ENCODE measurements at regions not wholly inside any gene's neighbourhood (a gene's known extent, or its start where the extent isn't known, plus 50 kb on each side); places are given as distances from the start of the nearest gene placed in this dataset.

DNA sequence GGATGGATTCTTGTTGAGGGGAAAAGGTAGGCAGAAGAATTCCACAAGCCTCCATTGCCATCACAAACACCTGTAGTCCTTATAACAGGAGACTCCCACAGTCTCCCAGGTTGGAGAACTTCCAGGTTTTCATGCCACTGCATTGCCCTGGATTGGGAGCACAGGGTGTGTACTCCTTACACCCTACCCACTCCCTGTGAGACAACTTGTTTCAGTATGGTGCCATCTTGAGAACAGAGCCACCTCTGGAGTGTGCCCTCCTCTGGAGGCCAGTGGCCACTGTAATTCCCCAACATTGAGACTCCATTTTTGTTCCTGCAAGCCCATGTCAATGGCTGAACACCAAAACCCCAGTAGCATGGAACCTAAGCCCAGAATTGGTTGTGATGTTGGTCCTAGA lies 123.5 kb upstream of the LAMA2 start:
- DNase-seq (ENCODE audit: low spot score), result no peak
- TF ChIP-seq CTCF (IDR thresholded peaks at IDR 0.05; ENCODE audit: poor library complexity, severe bottlenecking), result no peak
- no peaks in the 10 kb centered on the region for H3K4me1 ChIP-seq (ENCODE audit: insufficient read depth, poor library complexity, severe bottlenecking)
- H3K9me3 ChIP-seq (ENCODE audit: severe bottlenecking), result no peaks in the 10 kb centered on the region
- H3K27ac ChIP-seq (ENCODE audit: poor library complexity, severe bottlenecking), result no peak overlapping the region
- H3K27me3 ChIP-seq (ENCODE audit: insufficient read depth, poor library complexity, severe bottlenecking), result no peaks in the 10 kb centered on the region
- no peak overlapping the region for H3K4me3 ChIP-seq (ENCODE audit: severe bottlenecking)
- H3K36me3 ChIP-seq (ENCODE audit: low read depth), result no peaks in the 10 kb centered on the region
- no peak for ATAC-seq (ENCODE audit: low read depth)

DNA sequence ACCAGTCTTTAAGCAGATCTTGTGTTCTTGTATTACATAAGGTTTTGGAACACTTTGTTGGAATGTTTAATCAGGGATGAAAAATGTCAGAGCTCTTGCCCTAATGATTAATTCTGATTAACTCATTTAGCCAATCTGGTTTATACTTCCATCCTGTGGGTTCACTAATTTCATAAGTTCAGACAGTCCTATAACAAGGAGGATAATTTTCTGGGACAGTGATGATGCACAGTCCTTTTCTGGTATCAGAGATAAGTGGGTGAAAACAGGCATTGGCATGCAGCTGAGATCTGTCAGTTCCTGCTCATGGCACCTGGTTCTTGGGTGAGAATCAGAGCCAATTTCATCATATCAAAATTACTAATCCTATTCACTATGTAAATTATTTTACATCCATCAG lies 125.0 kb upstream of the LAMA2 start:
- H3K27ac ChIP-seq (ENCODE audit: poor library complexity, severe bottlenecking), result no peak overlapping the region
- H3K36me3 ChIP-seq (ENCODE audit: low read depth), result no peaks in the 10 kb centered on the region
- DNase-seq (ENCODE audit: low spot score) (no peak), ATAC-seq (ENCODE audit: low read depth) (peak; percentile 31; the same call in 2 of the 3 replicates)
- no peaks in the 10 kb centered on the region for H3K4me1 ChIP-seq (ENCODE audit: insufficient read depth, poor library complexity, severe bottlenecking)
- no peaks in the 10 kb centered on the region for H3K9me3 ChIP-seq (ENCODE audit: severe bottlenecking)
- no peak for TF ChIP-seq CTCF (IDR thresholded peaks at IDR 0.05; ENCODE audit: poor library complexity, severe bottlenecking)
- no peaks in the 10 kb centered on the region for H3K27me3 ChIP-seq (ENCODE audit: insufficient read depth, poor library complexity, severe bottlenecking)
- no peak overlapping the region for H3K4me3 ChIP-seq (ENCODE audit: severe bottlenecking)

GRCh38 chr6:128754658-128755256 lies 128.2 kb upstream of the LAMA2 start:
- no peak for TF ChIP-seq CTCF (IDR thresholded peaks at IDR 0.05; ENCODE audit: poor library complexity, severe bottlenecking)
- no peak for DNase-seq (ENCODE audit: low spot score)
- Histone ChIP-seq H3K4me3 (ENCODE audit: severe bottlenecking) (no peak overlapping the region), H3K4me1 (ENCODE audit: insufficient read depth, poor library complexity, severe bottlenecking) (no peaks in the 10 kb centered on the region), H3K36me3 (ENCODE audit: low read depth) (no peaks in the 10 kb centered on the region), H3K27ac (ENCODE audit: poor library complexity, severe bottlenecking) (no peak overlapping the region), H3K27me3 (ENCODE audit: insufficient read depth, poor library complexity, severe bottlenecking) (no peaks in the 10 kb centered on the region), H3K9me3 (ENCODE audit: severe bottlenecking) (no peaks in the 10 kb centered on the region)
- ATAC-seq (ENCODE audit: low read depth), result no peak

DNA sequence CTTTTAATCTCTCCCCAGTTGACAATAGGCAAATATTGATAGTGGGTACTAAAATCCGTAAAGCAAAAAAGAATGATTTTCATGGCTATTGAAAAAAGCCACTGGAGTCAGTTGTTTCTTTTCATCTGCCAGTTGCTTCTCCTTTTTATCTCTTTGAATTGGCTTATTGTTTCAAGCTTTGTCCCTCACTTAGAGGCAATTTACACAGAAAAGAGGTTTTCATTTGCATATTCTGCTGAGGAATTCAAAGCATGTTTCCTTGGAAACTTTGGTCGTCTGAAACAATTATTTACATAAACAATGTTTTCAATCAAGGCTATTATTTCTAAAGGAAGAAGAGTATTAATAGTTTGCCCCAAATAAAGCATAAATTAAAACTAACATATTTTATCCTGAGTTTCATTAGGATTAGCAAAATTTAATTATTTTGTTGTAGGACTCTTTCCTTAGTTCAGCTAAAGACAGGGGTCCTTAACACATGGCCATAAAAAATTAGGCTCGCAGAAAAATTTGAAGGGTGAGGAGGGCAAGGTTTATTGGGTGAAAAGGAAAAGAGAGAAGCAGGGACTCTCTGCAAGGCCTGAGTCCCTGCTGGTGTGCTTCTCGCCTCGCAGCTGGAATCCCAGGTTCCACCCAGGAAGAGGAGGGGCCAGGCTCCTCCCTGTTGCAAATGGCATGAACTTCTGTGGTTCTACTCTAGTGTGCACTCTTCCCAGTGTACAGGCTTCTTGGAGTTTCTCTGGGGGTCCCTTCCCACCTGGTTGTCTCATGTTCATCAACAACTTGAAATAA lies 138.8 kb upstream of the LAMA2 start:
- Histone ChIP-seq H3K27ac (ENCODE audit: poor library complexity, severe bottlenecking) (no peak overlapping the region), H3K36me3 (ENCODE audit: low read depth) (no peaks in the 10 kb centered on the region), H3K27me3 (ENCODE audit: insufficient read depth, poor library complexity, severe bottlenecking) (no peaks in the 10 kb centered on the region), H3K9me3 (ENCODE audit: severe bottlenecking) (no peaks in the 10 kb centered on the region), H3K4me3 (ENCODE audit: severe bottlenecking) (no peak overlapping the region), H3K4me1 (ENCODE audit: insufficient read depth, poor library complexity, severe bottlenecking) (no peaks in the 10 kb centered on the region)
- ATAC-seq (ENCODE audit: low read depth), result no peak
- no peak for TF ChIP-seq CTCF (IDR thresholded peaks at IDR 0.05; ENCODE audit: poor library complexity, severe bottlenecking)
- DNase-seq (ENCODE audit: low spot score), result no peak

GRCh38 chr6:128742900-128743299 lies 140.0 kb upstream of the LAMA2 start:
- Histone ChIP-seq H3K27me3 (ENCODE audit: insufficient read depth, poor library complexity, severe bottlenecking) (no peaks in the 10 kb centered on the region), H3K9me3 (ENCODE audit: severe bottlenecking) (no peaks in the 10 kb centered on the region), H3K27ac (ENCODE audit: poor library complexity, severe bottlenecking) (no peak overlapping the region), H3K36me3 (ENCODE audit: low read depth) (no peaks in the 10 kb centered on the region), H3K4me1 (ENCODE audit: insufficient read depth, poor library complexity, severe bottlenecking) (peaks cover 9% of the 10 kb centered on the region), H3K4me3 (ENCODE audit: severe bottlenecking) (no peak overlapping the region)
- no peak for ATAC-seq (ENCODE audit: low read depth)
- DNase-seq (ENCODE audit: low spot score), result no peak
- TF ChIP-seq CTCF (IDR thresholded peaks at IDR 0.05; ENCODE audit: poor library complexity, severe bottlenecking), result no peak

Data from RWPE2 (cell line).